OCI-LY3 (cell line): ENCODE measurements at regions not wholly inside any gene's neighbourhood (a gene's known extent, or its start where the extent isn't known, plus 50 kb on each side); places are given as distances from the start of the nearest gene placed in this dataset.

Experiments used
- H2AFZ ChIP-seq: fragments of 200-600, 300-600 bp; shearing (Covaris generic); 2 replicates; pipeline ENCODE4 v1.6.0; 2014; ENCODE audit warnings: antibody characterized with exemption, low read depth, low read length
- H3K27ac ChIP-seq: fragments of 200-600, 300-600 bp; sonication (generic); 2 replicates; pipeline ENCODE4 v1.5.1; 2014; ENCODE audit warnings: mild to moderate bottlenecking, low read length, moderate library complexity, mixed read lengths
- H3K27me3 ChIP-seq: fragments of 200-600, 300-600 bp; sonication (generic); 2 replicates; pipeline ENCODE4 v1.6.1; 2014; ENCODE audit warnings: low read depth, low read length, mixed read lengths
- H3K36me3 ChIP-seq: fragments of 200-600, 300-600 bp; sonication (generic); replicated peaks from 2 replicates; pipeline ENCODE3; 2014; ENCODE audit warnings: low read depth, low read length, mixed read lengths
- H3K4me1 ChIP-seq: fragments of 300-600, 200-600 bp; sonication (generic); 2 replicates; pipeline ENCODE4 v1.6.1; 2014; ENCODE audit warnings: low read length, mixed read lengths
- H3K4me2 ChIP-seq: fragments of 200-600, 300-600 bp; sonication (generic); 2 replicates; pipeline ENCODE4 v1.6.1; 2014; ENCODE audit warnings: low read length, mixed read lengths
- H3K4me3 ChIP-seq: fragments of 300-600, 200-600 bp; sonication (generic); 2 replicates; pipeline ENCODE4 v1.5.1; 2014; ENCODE audit warnings: antibody characterized with exemption, mild to moderate bottlenecking, low read length, moderate library complexity
- H3K79me2 ChIP-seq: fragments of 300-600, 200-600 bp; shearing (Covaris generic); 2 replicates; pipeline ENCODE4 v1.6.1; 2014; ENCODE audit warnings: mild to moderate bottlenecking, low read length, mixed read lengths
- H3K9ac ChIP-seq: fragments of 300-600, 200-600 bp; shearing (Covaris generic); 2 replicates; pipeline ENCODE4 v1.6.0; 2014; ENCODE audit warnings: mild to moderate bottlenecking, low read length, moderate library complexity
- H3K9me3 ChIP-seq: fragments of 200-600, 300-600 bp; shearing (Covaris generic); 2 replicates; pipeline ENCODE4 v1.6.1; 2014; ENCODE audit warnings: low read length, mixed read lengths; ENCODE audit not compliant: insufficient read depth
- H4K20me1 ChIP-seq: fragments of 200-600, 300-600 bp; sonication (generic); 2 replicates; pipeline ENCODE4 v1.6.1; 2016; ENCODE audit warnings: low read length, mixed read lengths; ENCODE audit not compliant: insufficient read depth
- CTCF ChIP-seq: fragments of 200-600, 300-600 bp; sonication (generic); IDR thresholded peaks from 2 replicates; pipeline ENCODE4 v1.5.1; 2014; ENCODE audit warnings: antibody characterized with exemption, low read length, low read depth
- EZH2phosphoT487 ChIP-seq: fragments of 200-600 bp; shearing (Covaris generic); IDR thresholded peaks from 2 replicates; pipeline ENCODE4 v1.6.1; 2018; ENCODE audit warnings: antibody characterized with exemption, mixed run types, low read depth

GRCh38 chr22:23409976-23410375 lies 170.1 kb downstream of the IGLL1 start:
- peaks cover 28% of the 10 kb centered on the region; the same call in 1 of the 2 replicates for H3K27me3 ChIP-seq
- no peak overlapping the region for H3K9ac ChIP-seq
- H4K20me1 ChIP-seq: no peaks in the 10 kb centered on the region
- no peak overlapping the region for H2AFZ ChIP-seq
- H3K79me2 ChIP-seq: no peaks in the 10 kb centered on the region
- TF ChIP-seq CTCF (no peak), EZH2phosphoT487 (no peak)
- no peaks in the 10 kb centered on the region for H3K4me1 ChIP-seq
- no peaks in the 10 kb centered on the region for H3K36me3 ChIP-seq
- no peak overlapping the region for H3K27ac ChIP-seq
- no peaks in the 10 kb centered on the region for H3K9me3 ChIP-seq
- no peak overlapping the region for H3K4me2 ChIP-seq
- no peak overlapping the region for H3K4me3 ChIP-seq

GRCh38 chr22:23408321-23408720 lies 171.8 kb downstream of the IGLL1 start:
- no peaks in the 10 kb centered on the region for H3K9me3 ChIP-seq
- H3K4me2 ChIP-seq: no peak overlapping the region
- no peak overlapping the region for H3K4me3 ChIP-seq
- H3K27me3 ChIP-seq: peaks cover 28% of the 10 kb centered on the region; the same call in 1 of the 2 replicates
- TF ChIP-seq CTCF: no peak
- H3K9ac ChIP-seq: no peak overlapping the region
- H3K79me2 ChIP-seq: no peaks in the 10 kb centered on the region
- no peak overlapping the region for H3K27ac ChIP-seq
- no peaks in the 10 kb centered on the region for H3K36me3 ChIP-seq
- no peak overlapping the region for H2AFZ ChIP-seq
- H3K4me1 ChIP-seq: no peaks in the 10 kb centered on the region
- H4K20me1 ChIP-seq: no peaks in the 10 kb centered on the region

- H4K20me1 ChIP-seq: no peaks in the 10 kb centered on the region
- no peak overlapping the region for H3K4me3 ChIP-seq
- peaks cover 3% of the 10 kb centered on the region; the same call in 1 of the 2 replicates for H3K4me1 ChIP-seq
- TF ChIP-seq EZH2phosphoT487 (no peak), CTCF (no peak)
- no peak overlapping the region for H3K4me2 ChIP-seq
- peaks cover 12% of the 10 kb centered on the region; the same call in 1 of the 2 replicates for H3K27me3 ChIP-seq
- H3K79me2 ChIP-seq: no peaks in the 10 kb centered on the region
- no peak overlapping the region for H3K9ac ChIP-seq
- H2AFZ ChIP-seq: no peak overlapping the region
- H3K36me3 ChIP-seq: no peaks in the 10 kb centered on the region
- H3K9me3 ChIP-seq: no peaks in the 10 kb centered on the region
- H3K27ac ChIP-seq: no peak overlapping the region
Observed at GRCh38 chr22:23405366-23405851, 174.7 kb downstream of the IGLL1 start.

GRCh38 chr22:23404689-23405365 lies 175.3 kb downstream of the IGLL1 start:
- H3K9ac ChIP-seq: no peak overlapping the region
- no peaks in the 10 kb centered on the region for H4K20me1 ChIP-seq
- H3K9me3 ChIP-seq: no peaks in the 10 kb centered on the region
- H3K79me2 ChIP-seq: no peaks in the 10 kb centered on the region
- peaks cover 9% of the 10 kb centered on the region; the same call in 1 of the 2 replicates for H3K27me3 ChIP-seq
- H3K27ac ChIP-seq: no peak overlapping the region
- no peaks in the 10 kb centered on the region for H3K36me3 ChIP-seq
- TF ChIP-seq EZH2phosphoT487: no peak
- TF ChIP-seq CTCF: no peak
- H3K4me1 ChIP-seq: peaks cover 3% of the 10 kb centered on the region; the same call in 1 of the 2 replicates
- no peak overlapping the region for H3K4me3 ChIP-seq
- H2AFZ ChIP-seq: no peak overlapping the region
- H3K4me2 ChIP-seq: no peak overlapping the region
